Neural cell (in vitro differentiated cells): ENCODE measurements at regions not wholly inside any gene's neighbourhood (a gene's known extent, or its start where the extent isn't known, plus 50 kb on each side); places are given as distances from the start of the nearest gene placed in this dataset.

Experiments
- H2AFZ ChIP-seq: fragments of 200-600, 300-800 bp; sonication (generic), shearing (Covaris generic); 2 replicates; pipeline ENCODE4 v1.6.0; 2014; ENCODE audit warnings: low read depth, mild to moderate bottlenecking, antibody characterized with exemption, low read length, moderate library complexity
- H3F3A ChIP-seq: fragments of 200-600 bp; shearing (Covaris generic); 2 replicates; pipeline ENCODE4 v1.6.1; 2016; ENCODE audit warnings: mild to moderate bottlenecking, moderate library complexity, mixed read lengths, antibody characterized with exemption, low read length; ENCODE audit not compliant: insufficient read depth, poor library complexity, severe bottlenecking
- H3K27ac ChIP-seq: fragments of 200-600, 300-800 bp; sonication (generic), shearing (Covaris generic); 2 replicates; pipeline ENCODE4 v1.5.1; 2014; ENCODE audit warnings: mild to moderate bottlenecking, low read length, moderate library complexity
- H3K27me3 ChIP-seq: fragments of 300-800, 200-600 bp; sonication (generic), shearing (Covaris generic); 2 replicates; pipeline ENCODE4 v1.6.0; 2014; ENCODE audit warnings: mild to moderate bottlenecking, low read depth, low read length, moderate library complexity; ENCODE audit not compliant: insufficient read depth
- H3K36me3 ChIP-seq: fragments of 300-800, 200-600 bp; sonication (generic), shearing (Covaris generic); 2 replicates; pipeline ENCODE4 v1.5.1; 2014; ENCODE audit warnings: mild to moderate bottlenecking, antibody characterized with exemption, low read length, moderate library complexity; ENCODE audit not compliant: insufficient read depth
- H3K4me2 ChIP-seq: fragments of 300-800, 200-600 bp; sonication (generic), shearing (Covaris generic); 2 replicates; pipeline ENCODE4 v1.6.0; 2014; ENCODE audit warnings: mild to moderate bottlenecking, low read length
- H3K4me3 ChIP-seq: fragments of 300-800, 200-600 bp; sonication (generic), shearing (Covaris generic); 2 replicates; pipeline ENCODE4 v1.5.1; 2014; ENCODE audit warnings: mild to moderate bottlenecking, low read length, moderate library complexity
- H3K79me2 ChIP-seq: fragments of 200-600 bp; shearing (Covaris generic); replicated peaks from 2 replicates; pipeline ENCODE4 v1.6.0; 2014; ENCODE audit warnings: mild to moderate bottlenecking, low read length, moderate library complexity; ENCODE audit not compliant: insufficient read depth
- H3K9ac ChIP-seq: fragments of 300-800, 200-600 bp; sonication (generic), shearing (Covaris generic); 2 replicates; pipeline ENCODE4 v1.6.1; 2016; ENCODE audit warnings: mild to moderate bottlenecking, low read length, mixed read lengths
- H3K9me2 ChIP-seq: fragments of 200-600 bp; shearing (Covaris generic); 2 replicates; pipeline ENCODE4 v1.6.1; 2016; ENCODE audit warnings: mild to moderate bottlenecking, low read length, mixed read lengths; ENCODE audit not compliant: insufficient read depth
- H3K9me3 ChIP-seq: fragments of 200-600, 300-800 bp; sonication (generic), shearing (Covaris generic); 2 replicates; pipeline ENCODE4 v1.6.1; 2016; ENCODE audit warnings: mild to moderate bottlenecking, mixed run types, low read length, moderate library complexity, mixed read lengths
- H4K20me1 ChIP-seq: fragments of 200-600 bp; shearing (Covaris generic); 2 replicates; pipeline ENCODE4 v1.6.1; 2016; ENCODE audit warnings: mild to moderate bottlenecking, mixed run types; ENCODE audit not compliant: insufficient read depth
- EP300 ChIP-seq: fragments of 450-650 bp; conservative IDR thresholded peaks from 2 replicates; pipeline ENCODE4 v1.6.1; 2014; ENCODE audit warnings: antibody characterized with exemption, mild to moderate bottlenecking, moderate library complexity; ENCODE audit not compliant: poor library complexity, severe bottlenecking
- EZH2 ChIP-seq: fragments of 200-600, 300-800 bp; shearing (Covaris generic), sonication (generic); IDR thresholded peaks from 2 replicates; pipeline ENCODE4 v1.6.1; 2014; ENCODE audit warnings: antibody characterized with exemption, low read length, borderline replicate concordance, mild to moderate bottlenecking; ENCODE audit not compliant: insufficient read depth, poor library complexity, severe bottlenecking
- MXI1 ChIP-seq: fragments of 450-650 bp; conservative IDR thresholded peaks from 2 replicates; pipeline ENCODE4 v1.6.1; 2014; ENCODE audit warnings: antibody characterized with exemption, mild to moderate bottlenecking; ENCODE audit not compliant: poor library complexity, severe bottlenecking
- POLR2AphosphoS5 ChIP-seq: IDR thresholded peaks from 2 replicates; pipeline ENCODE4 v1.6.1; 2012
- RAD21 ChIP-seq: fragments of 450-650 bp; conservative IDR thresholded peaks from 2 replicates; pipeline ENCODE4 v1.6.1; 2014; ENCODE audit warnings: antibody characterized with exemption, mild to moderate bottlenecking, moderate library complexity
- REST ChIP-seq: IDR thresholded peaks from 2 replicates; pipeline ENCODE4 v1.6.1; 2012; ENCODE audit warnings: borderline replicate concordance
- SMC3 ChIP-seq: fragments of 450-650 bp; conservative IDR thresholded peaks from 2 replicates; pipeline ENCODE4 v1.6.1; 2014; ENCODE audit warnings: antibody characterized with exemption, mild to moderate bottlenecking, moderate library complexity; ENCODE audit not compliant: poor library complexity
- TAF1 ChIP-seq: IDR thresholded peaks from 2 replicates; pipeline ENCODE4 v1.6.1; 2012; ENCODE audit warnings: low read depth
- TF ChIP-seq, protein P1 (sequence below): fragments of 450-650 bp; IDR thresholded peaks from 2 replicates; pipeline ENCODE4 v1.5.1; 2014; ENCODE audit warnings: antibody characterized with exemption, mild to moderate bottlenecking, moderate library complexity; ENCODE audit not compliant: poor library complexity, severe bottlenecking

GRCh38 chr13:89322466-89322865, 1651.3 kb downstream of the SLITRK5 start:
- Histone ChIP-seq H3K4me2 (no peak overlapping the region), H2AFZ (no peak overlapping the region), H3K27me3 (no peaks in the 10 kb centered on the region), H3K79me2 (no peaks in the 10 kb centered on the region), H3F3A (peaks cover 11% of the 10 kb centered on the region), H3K9me2 (no peaks in the 10 kb centered on the region), H3K9me3 (no peaks in the 10 kb centered on the region), H4K20me1 (no peaks in the 10 kb centered on the region), H3K9ac (no peak overlapping the region), H3K27ac (no peak overlapping the region), H3K36me3 (no peaks in the 10 kb centered on the region), H3K4me3 (no peak overlapping the region)
- TF ChIP-seq SMC3 (no peak), EP300 (no peak), RAD21 (no peak), TAF1 (no peak), EZH2 (no peak), MXI1 (no peak), POLR2AphosphoS5 (no peak), REST (no peak)
- TF ChIP-seq, protein P1, sequence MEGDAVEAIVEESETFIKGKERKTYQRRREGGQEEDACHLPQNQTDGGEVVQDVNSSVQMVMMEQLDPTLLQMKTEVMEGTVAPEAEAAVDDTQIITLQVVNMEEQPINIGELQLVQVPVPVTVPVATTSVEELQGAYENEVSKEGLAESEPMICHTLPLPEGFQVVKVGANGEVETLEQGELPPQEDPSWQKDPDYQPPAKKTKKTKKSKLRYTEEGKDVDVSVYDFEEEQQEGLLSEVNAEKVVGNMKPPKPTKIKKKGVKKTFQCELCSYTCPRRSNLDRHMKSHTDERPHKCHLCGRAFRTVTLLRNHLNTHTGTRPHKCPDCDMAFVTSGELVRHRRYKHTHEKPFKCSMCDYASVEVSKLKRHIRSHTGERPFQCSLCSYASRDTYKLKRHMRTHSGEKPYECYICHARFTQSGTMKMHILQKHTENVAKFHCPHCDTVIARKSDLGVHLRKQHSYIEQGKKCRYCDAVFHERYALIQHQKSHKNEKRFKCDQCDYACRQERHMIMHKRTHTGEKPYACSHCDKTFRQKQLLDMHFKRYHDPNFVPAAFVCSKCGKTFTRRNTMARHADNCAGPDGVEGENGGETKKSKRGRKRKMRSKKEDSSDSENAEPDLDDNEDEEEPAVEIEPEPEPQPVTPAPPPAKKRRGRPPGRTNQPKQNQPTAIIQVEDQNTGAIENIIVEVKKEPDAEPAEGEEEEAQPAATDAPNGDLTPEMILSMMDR, result no peak

DNA sequence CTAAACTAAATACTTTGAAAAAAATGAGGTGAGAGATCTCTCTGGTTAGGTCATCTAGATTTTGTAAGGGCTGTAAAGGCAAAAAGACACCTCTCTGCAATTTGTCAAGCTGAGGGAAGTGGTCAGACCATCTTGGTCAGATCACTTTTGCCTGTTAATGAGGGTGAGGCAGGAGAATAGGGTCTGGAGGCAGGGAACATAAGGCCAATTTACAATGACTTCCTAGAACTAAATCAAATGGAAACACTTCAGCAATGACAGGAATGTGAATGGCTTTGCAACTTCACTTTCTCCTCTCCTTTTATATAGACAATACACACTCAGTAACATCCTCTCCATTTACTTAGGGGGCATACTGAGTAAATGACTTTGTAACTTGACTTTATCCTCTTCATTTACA, 1653.4 kb downstream of the SLITRK5 start:
- Histone ChIP-seq H3K9me2 (no peaks in the 10 kb centered on the region), H3K9ac (no peak overlapping the region), H3K4me3 (no peak overlapping the region), H3K27me3 (no peaks in the 10 kb centered on the region), H4K20me1 (no peaks in the 10 kb centered on the region), H2AFZ (no peak overlapping the region), H3F3A (peaks cover 11% of the 10 kb centered on the region), H3K9me3 (no peaks in the 10 kb centered on the region), H3K79me2 (no peaks in the 10 kb centered on the region), H3K36me3 (no peaks in the 10 kb centered on the region), H3K27ac (no peak overlapping the region), H3K4me2 (no peak overlapping the region)
- TF ChIP-seq SMC3 (no peak), REST (no peak), TAF1 (no peak), POLR2AphosphoS5 (no peak), EP300 (no peak), MXI1 (no peak), EZH2 (no peak), RAD21 (no peak)
- TF ChIP-seq, protein P1, result no peak
